Tibial artery (tissue), 4 donors: ENCODE measurements at regions not wholly inside any gene's neighbourhood (a gene's known extent, or its start where the extent isn't known, plus 50 kb on each side); places are given as distances from the start of the nearest gene placed in this dataset.
A peak's percentile ranks its signal among the peaks of the same experiment; 100 is the strongest.

ENCODE experiments used
- DNase-seq, 2 donors: peaks; one replicate each; pipeline ENCODE4 v3.0.0-alpha.2; 2019
- H3K27ac ChIP-seq, 2 donors: fragments of 200-600 bp; sonication (generic) in 1 of 2; 1 replicate in 1 of 2; 2 replicates in 1 of 2; pipeline ENCODE4 v1.5.1; 2018 to 2019; ENCODE audit warnings: mild to moderate bottlenecking in 1 of 2
- H3K27me3 ChIP-seq, 2 donors: fragments of 200-600 bp; sonication (generic) in 1 of 2; one replicate each; pipeline versions ENCODE4 v1.5.1 to v1.6.0; 2016 to 2019
- H3K36me3 ChIP-seq, 3 donors: fragments of 200-600 bp; sonication (generic) in 2 of 3; one replicate each; pipeline ENCODE4 v1.5.1; 2016 to 2019; ENCODE audit warnings: mild to moderate bottlenecking in 2 of 3
- H3K4me1 ChIP-seq, 4 donors: fragments of 200-600 bp; sonication (generic) in 2 of 4; 1 replicate in 3 of 4; 2 replicates in 1 of 4; pipeline ENCODE4 v1.5.1; 2016 to 2019
- H3K4me3 ChIP-seq, 2 donors: fragments of 200-600 bp; sonication (generic) in 1 of 2; 1 replicate in 1 of 2; 2 replicates in 1 of 2; pipeline ENCODE4 v1.5.1; 2018 to 2019; ENCODE audit warnings: mild to moderate bottlenecking in 2 of 2
- H3K9me3 ChIP-seq, 3 donors: fragments of 200-600 bp; sonication (generic) in 1 of 3; one replicate each; pipeline ENCODE4 v1.5.1; 2016 to 2019
- intact Hi-C: fragments of 100-400 bp; cut with DNase I; formaldehyde crosslinking; loops from one replicate; pipeline ENCODE4 v1.15.0; 2023; ENCODE audit warnings: low total_unique reads
- TF ChIP-seq, protein P1 (sequence below), 2 experiments: fragments of 200-600 bp in 1 of 2; fragments of 450-650 bp in 1 of 2; IDR thresholded peaks; one replicate each; pipeline ENCODE4 v1.5.1; 2017 to 2019; ENCODE audit warnings: antibody characterized with exemption in 2 of 2, mild to moderate bottlenecking in 1 of 2, moderate library complexity in 1 of 2

DNA sequence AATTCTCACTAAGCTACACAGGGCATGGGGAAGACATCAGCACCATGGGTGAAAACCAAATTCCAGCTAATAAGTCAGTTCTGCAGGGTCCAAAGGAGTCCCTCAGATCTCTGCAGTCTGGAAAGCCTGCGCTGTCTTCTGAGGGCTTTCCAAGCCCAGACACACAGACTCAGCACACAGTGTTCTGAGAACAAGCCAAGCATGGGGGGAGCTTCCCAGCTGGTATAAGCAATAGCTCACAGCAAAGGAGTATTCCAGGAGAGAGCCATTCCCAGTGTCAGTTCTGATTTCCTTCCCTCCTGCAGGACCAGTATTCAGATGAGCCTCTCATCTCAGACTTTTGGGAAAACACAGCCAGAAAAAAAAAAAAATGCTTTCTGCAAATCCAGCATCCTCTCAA is 370.8 kb downstream of the TNS1 start:
- intact Hi-C loops = no loop called here
- Histone ChIP-seq H3K4me1 (peaks cover 0 to 35% (median 7%) of the 10 kb centered on the region in 4 donors), H3K27ac (no peak overlapping the region), H3K27me3 (no peaks in the 10 kb centered on the region), H3K9me3 (no peaks in the 10 kb centered on the region), H3K36me3 (no peaks in the 10 kb centered on the region), H3K4me3 (no peak overlapping the region)
- DNase-seq = peak in 1 of 2 donors; percentile 73
- TF ChIP-seq, protein P1, sequence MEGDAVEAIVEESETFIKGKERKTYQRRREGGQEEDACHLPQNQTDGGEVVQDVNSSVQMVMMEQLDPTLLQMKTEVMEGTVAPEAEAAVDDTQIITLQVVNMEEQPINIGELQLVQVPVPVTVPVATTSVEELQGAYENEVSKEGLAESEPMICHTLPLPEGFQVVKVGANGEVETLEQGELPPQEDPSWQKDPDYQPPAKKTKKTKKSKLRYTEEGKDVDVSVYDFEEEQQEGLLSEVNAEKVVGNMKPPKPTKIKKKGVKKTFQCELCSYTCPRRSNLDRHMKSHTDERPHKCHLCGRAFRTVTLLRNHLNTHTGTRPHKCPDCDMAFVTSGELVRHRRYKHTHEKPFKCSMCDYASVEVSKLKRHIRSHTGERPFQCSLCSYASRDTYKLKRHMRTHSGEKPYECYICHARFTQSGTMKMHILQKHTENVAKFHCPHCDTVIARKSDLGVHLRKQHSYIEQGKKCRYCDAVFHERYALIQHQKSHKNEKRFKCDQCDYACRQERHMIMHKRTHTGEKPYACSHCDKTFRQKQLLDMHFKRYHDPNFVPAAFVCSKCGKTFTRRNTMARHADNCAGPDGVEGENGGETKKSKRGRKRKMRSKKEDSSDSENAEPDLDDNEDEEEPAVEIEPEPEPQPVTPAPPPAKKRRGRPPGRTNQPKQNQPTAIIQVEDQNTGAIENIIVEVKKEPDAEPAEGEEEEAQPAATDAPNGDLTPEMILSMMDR (IDR thresholded peaks at IDR 0.05) = no peak

DNA sequence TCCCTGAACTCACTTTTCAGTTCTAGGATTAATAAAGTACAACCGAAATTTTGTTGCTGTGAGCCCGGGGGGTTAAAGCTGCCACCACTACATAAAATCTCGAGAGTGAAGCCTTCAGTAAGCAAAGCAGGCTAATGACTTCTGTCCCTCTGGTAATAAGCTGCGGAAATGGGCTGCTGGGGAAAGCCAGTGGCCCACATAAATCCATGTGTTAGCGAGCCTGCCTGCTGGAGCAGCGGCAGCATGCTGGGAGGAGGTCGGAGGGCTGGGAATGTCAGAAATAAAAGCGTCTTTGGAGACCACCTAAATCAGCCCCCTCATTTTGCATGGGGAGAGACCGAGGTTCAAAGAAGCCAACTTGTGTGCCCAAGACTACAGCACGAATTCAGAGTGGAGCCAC is 371.7 kb downstream of the TNS1 start:
- Histone ChIP-seq H3K27me3 (no peaks in the 10 kb centered on the region), H3K4me3 (no peak overlapping the region), H3K9me3 (no peaks in the 10 kb centered on the region), H3K27ac (no peak overlapping the region), H3K36me3 (no peaks in the 10 kb centered on the region), H3K4me1 (peaks cover 0 to 30% (median 7%) of the 10 kb centered on the region in 4 donors)
- DNase-seq = no peak
- intact Hi-C loops = no loop called here
- TF ChIP-seq, protein P1 (IDR thresholded peaks at IDR 0.05) = no peak

DNA sequence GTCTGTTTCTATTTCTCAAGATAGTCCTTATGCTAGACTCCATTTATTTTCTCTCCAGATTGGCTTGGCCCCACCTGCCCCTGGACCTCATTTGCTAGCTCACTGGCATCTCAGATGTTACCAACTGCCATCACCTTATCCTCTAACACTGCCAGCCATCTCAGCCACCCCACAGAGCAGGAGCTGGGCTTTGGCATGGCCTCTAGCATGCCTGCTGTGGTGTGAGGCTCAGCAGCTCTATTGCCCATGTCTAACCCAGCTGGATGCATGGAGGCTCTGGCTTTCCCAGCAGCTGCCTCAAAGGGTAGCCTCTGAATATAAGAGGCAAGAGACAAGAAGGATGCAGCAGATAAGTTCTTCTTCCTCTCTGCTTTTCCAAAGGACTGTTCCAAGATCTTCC is 373.4 kb downstream of the TNS1 start:
- Histone ChIP-seq H3K27me3 (no peaks in the 10 kb centered on the region), H3K27ac (peak overlapping the region in 1 of 2 donors; percentile 53), H3K4me3 (no peak overlapping the region), H3K9me3 (no peaks in the 10 kb centered on the region), H3K4me1 (peaks cover 0 to 35% (median 12%) of the 10 kb centered on the region in 4 donors), H3K36me3 (no peaks in the 10 kb centered on the region)
- intact Hi-C loops = loop anchor here (10.0 kb wide), 1 partner anchor 625 kb away; no protein-coding TSS in a partner anchor
- TF ChIP-seq, protein P1 (IDR thresholded peaks at IDR 0.05) = no peak
- DNase-seq = no peak

DNA sequence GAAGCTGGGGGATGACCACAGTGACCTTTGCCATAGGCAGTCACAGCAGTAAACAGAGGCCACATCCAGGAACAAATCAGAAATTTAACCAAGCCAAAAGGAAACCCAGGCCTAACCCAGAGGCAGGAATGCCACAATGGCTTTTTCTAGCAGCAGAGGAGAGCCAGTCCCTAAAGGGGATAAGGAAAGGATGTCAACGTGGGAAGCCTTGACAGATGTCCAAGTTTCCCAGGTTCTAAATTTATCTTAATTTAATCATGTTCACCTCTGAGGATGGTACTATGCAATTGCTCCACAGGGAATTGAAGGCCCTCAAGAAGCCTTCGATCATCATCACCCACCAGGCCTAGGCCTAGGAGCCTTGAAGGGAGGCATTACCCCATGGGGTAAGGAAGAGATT is 374.7 kb downstream of the TNS1 start:
- intact Hi-C loops = loop anchor here (10.0 kb wide), 1 partner anchor 627 kb away; no protein-coding TSS in a partner anchor
- TF ChIP-seq, protein P1 (IDR thresholded peaks at IDR 0.05) = no peak
- H3K36me3 ChIP-seq = no peaks in the 10 kb centered on the region
- H3K27me3 ChIP-seq = no peaks in the 10 kb centered on the region
- no peak overlapping the region for H3K4me3 ChIP-seq
- peak overlapping the region; percentile 10 to 53 for H3K27ac ChIP-seq
- H3K4me1 ChIP-seq = peaks cover 0 to 35% (median 12%) of the 10 kb centered on the region in 4 donors
- H3K9me3 ChIP-seq = no peaks in the 10 kb centered on the region
- no peak for DNase-seq

DNA sequence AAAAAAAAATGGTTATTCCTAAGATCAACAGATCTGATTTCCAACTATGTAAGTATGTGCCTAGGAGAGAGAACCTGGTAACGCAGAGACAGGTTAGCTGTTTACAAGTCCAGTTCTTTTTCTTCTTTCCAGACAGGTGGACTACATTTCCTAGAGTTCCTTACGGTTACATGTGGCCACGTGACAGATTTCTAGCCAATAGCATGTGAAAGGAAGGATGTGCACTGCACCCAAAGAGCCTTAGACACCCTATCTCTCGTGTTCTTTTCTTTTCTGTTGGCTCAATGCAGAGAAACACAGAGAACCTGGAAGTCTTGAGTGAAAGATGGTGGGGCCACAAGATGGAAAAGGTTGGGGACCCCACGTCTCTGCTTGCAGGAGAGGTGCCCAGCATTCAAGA is 375.9 kb downstream of the TNS1 start:
- TF ChIP-seq, protein P1 (IDR thresholded peaks at IDR 0.05) = no peak
- Histone ChIP-seq H3K9me3 (no peaks in the 10 kb centered on the region), H3K27me3 (no peaks in the 10 kb centered on the region), H3K4me1 (peaks cover 0 to 35% (median 17%) of the 10 kb centered on the region in 4 donors), H3K4me3 (no peak overlapping the region), H3K36me3 (no peaks in the 10 kb centered on the region), H3K27ac (no peak overlapping the region)
- intact Hi-C loops = loop anchor here (10.0 kb wide), 1 partner anchor 628 kb away; no protein-coding TSS in a partner anchor
- no peak for DNase-seq
